Immature natural killer cell (primary cell): ENCODE measurements at regions not wholly inside any gene's neighbourhood (a gene's known extent, or its start where the extent isn't known, plus 50 kb on each side); places are given as distances from the start of the nearest gene placed in this dataset.

Experiments
- DNase-seq, 3 donors: peaks; one replicate each; pipeline ENCODE4 v3.0.0; 2022; ENCODE audit warnings: mixed read lengths in 1 of 3
- H3K27ac Mint-ChIP-seq, 6 donors: one replicate each; pipeline ENCODE4 v1.8.0; 2020; ENCODE audit warnings: mixed read lengths in 6 of 6, mild to moderate bottlenecking in 5 of 6, inconsistent platforms in 4 of 6, moderate library complexity in 3 of 6
- H3K27me3 Mint-ChIP-seq, 3 donors: one replicate each; pipeline ENCODE4 v1.8.0; 2020 to 2021; ENCODE audit warnings: low read depth in 3 of 3, mild to moderate bottlenecking in 3 of 3, mixed read lengths in 3 of 3, moderate library complexity in 3 of 3, inconsistent platforms in 1 of 3
- H3K36me3 Mint-ChIP-seq, 3 donors: one replicate each; pipeline ENCODE4 v1.8.0; 2020; ENCODE audit warnings: mixed read lengths in 3 of 3, inconsistent platforms in 2 of 3, mild to moderate bottlenecking in 2 of 3
- H3K4me1 Mint-ChIP-seq, 2 donors: one replicate each; pipeline ENCODE4 v1.8.0; 2020; ENCODE audit warnings: inconsistent platforms in 2 of 2, mild to moderate bottlenecking in 2 of 2, mixed read lengths in 2 of 2, moderate library complexity in 1 of 2
- H3K4me3 Mint-ChIP-seq, 5 donors: one replicate each; pipeline ENCODE4 v1.8.0; 2020; ENCODE audit warnings: mild to moderate bottlenecking in 5 of 5, mixed read lengths in 5 of 5, inconsistent platforms in 3 of 5, moderate library complexity in 3 of 5
- H3K9me3 Mint-ChIP-seq, 6 donors: one replicate each; pipeline ENCODE4 v1.8.0; 2020; ENCODE audit warnings: mild to moderate bottlenecking in 6 of 6, mixed read lengths in 6 of 6, inconsistent platforms in 4 of 6, moderate library complexity in 3 of 6

GRCh38 chr10:118246332-118247295 lies 95.5 kb downstream of the FAM204A start:
- no peaks in the 10 kb centered on the region for H3K36me3 Mint-ChIP-seq
- H3K27ac Mint-ChIP-seq, result no peak overlapping the region
- H3K9me3 Mint-ChIP-seq, result no peaks in the 10 kb centered on the region
- H3K27me3 Mint-ChIP-seq, result peaks cover 6 to 27% (median 13%) of the 10 kb centered on the region in 3 donors
- H3K4me3 Mint-ChIP-seq, result no peak overlapping the region
- DNase-seq, result no peak
- no peaks in the 10 kb centered on the region for H3K4me1 Mint-ChIP-seq

- Mint-ChIP-seq H3K27me3 (peaks cover 6 to 24% (median 11%) of the 10 kb centered on the region in 3 donors), H3K4me3 (no peak overlapping the region), H3K9me3 (no peaks in the 10 kb centered on the region), H3K36me3 (no peaks in the 10 kb centered on the region), H3K27ac (no peak overlapping the region), H3K4me1 (no peaks in the 10 kb centered on the region)
- DNase-seq, result no peak
These were observed 98.2 kb downstream of the FAM204A start for GRCh38 chr10:118243907-118244306.

- Mint-ChIP-seq H3K9me3 (no peaks in the 10 kb centered on the region), H3K4me1 (no peaks in the 10 kb centered on the region), H3K27me3 (peaks cover 2 to 15% (median 8%) of the 10 kb centered on the region in 3 donors), H3K27ac (no peak overlapping the region), H3K36me3 (no peaks in the 10 kb centered on the region), H3K4me3 (no peak overlapping the region)
- DNase-seq, result peak; percentile 21 to 35 (median 28)
These were observed 100.6 kb downstream of the FAM204A start for GRCh38 chr10:118241229-118242137.

DNA sequence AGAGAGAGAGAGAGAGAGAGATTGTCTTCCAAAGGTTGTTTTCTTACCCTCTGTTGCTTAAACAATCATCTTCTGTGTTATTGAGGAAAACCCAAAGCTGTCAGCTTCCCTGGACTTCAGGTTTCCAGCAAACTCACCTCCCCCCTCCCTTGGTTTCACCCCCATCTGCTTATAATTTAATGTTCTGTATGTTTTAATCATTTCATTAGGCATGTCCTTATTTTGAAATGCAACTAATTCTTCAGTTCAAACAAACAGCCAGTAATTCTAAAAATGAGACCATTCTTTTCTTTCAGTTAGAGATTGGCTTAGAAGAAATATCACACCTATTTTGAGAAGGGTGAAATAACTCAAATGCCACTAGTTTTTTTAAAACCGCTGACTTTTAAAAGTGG lies 102.9 kb downstream of the FAM204A start:
- Mint-ChIP-seq H3K27ac (no peak overlapping the region), H3K36me3 (no peaks in the 10 kb centered on the region), H3K27me3 (peaks cover 1 to 12% (median 5%) of the 10 kb centered on the region in 3 donors), H3K9me3 (no peaks in the 10 kb centered on the region), H3K4me1 (no peaks in the 10 kb centered on the region), H3K4me3 (no peak overlapping the region)
- DNase-seq, result no peak

- H3K27ac Mint-ChIP-seq, result no peak overlapping the region
These were observed 103.4 kb downstream of the FAM204A start for GRCh38 chr10:118238573-118239235.

GRCh38 chr10:118237930-118238329 lies 104.2 kb downstream of the FAM204A start:
- Mint-ChIP-seq H3K4me3 (no peak overlapping the region), H3K36me3 (no peaks in the 10 kb centered on the region), H3K9me3 (no peaks in the 10 kb centered on the region), H3K4me1 (no peaks in the 10 kb centered on the region), H3K27ac (peak overlapping the region in 1 of 6 donors; percentile 12), H3K27me3 (peaks cover 1 to 10% (median 5%) of the 10 kb centered on the region in 3 donors)
- DNase-seq, result no peak

More at GRCh38 chr10:118238573-118239235, 103.4 kb downstream of the FAM204A start:
- Mint-ChIP-seq H3K4me3 (no peak overlapping the region), H3K36me3 (no peaks in the 10 kb centered on the region), H3K9me3 (no peaks in the 10 kb centered on the region), H3K27me3 (peaks cover 1 to 10% (median 5%) of the 10 kb centered on the region in 3 donors), H3K4me1 (no peaks in the 10 kb centered on the region)
- no peak for DNase-seq

DNA sequence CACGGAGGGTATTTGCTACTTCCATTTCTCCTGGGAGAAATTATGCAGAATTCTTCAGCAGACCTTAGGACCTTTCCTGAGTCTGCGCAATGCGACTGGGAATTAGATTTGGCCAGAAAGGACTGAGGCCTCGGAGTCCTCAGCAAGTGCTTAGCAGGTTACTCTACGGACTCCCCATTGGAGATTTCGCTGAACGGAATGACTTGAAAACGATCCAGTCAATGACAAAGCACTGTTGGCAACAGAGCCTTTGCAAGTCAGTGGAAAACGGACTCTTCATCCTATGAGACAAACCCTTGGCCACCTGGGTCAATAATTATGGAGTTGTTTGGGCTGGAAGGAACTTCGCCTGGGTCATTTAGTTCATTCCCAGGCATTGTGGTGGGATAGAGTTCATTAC lies 107.4 kb downstream of the FAM204A start:
- DNase-seq, result no peak
- peaks cover 1 to 5% (median 2%) of the 10 kb centered on the region in 3 donors for H3K27me3 Mint-ChIP-seq

DNA sequence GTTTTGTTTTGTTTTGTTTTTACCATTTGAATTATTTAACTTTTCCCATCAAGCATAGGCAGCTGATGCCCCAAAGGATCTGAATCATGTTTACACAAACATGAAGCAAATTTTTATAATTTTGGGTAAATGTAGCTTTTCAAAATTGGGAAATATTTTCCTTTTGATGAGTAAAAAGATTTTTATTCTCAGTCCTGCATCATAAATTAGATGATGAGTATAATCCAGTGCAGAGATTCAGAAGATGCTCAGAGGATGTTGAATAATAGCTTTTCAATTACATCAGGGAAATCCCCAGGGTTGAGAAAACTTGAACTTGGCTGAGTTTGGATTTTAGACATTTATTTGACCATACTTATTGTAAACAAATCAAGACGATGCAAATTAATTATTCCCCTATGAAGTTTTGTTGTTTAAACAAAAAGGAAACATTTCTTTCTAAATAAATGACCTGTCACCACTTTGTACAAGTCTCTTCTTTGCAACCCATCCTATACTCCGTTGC lies 121.7 kb downstream of the FAM204A start:
- Mint-ChIP-seq H3K27ac (no peak overlapping the region), H3K9me3 (peaks cover 0 to 10% (median under 1%) of the 10 kb centered on the region in 6 donors), H3K4me1 (no peaks in the 10 kb centered on the region), H3K4me3 (no peak overlapping the region), H3K36me3 (no peaks in the 10 kb centered on the region), H3K27me3 (peaks cover 2 to 11% (median 10%) of the 10 kb centered on the region in 3 donors)
- no peak for DNase-seq

More for the DNA sequence above, 107.4 kb downstream of the FAM204A start:
- no peak overlapping the region for H3K4me3 Mint-ChIP-seq
- H3K27ac Mint-ChIP-seq, result no peak overlapping the region
- H3K36me3 Mint-ChIP-seq, result no peaks in the 10 kb centered on the region
- no peaks in the 10 kb centered on the region for H3K4me1 Mint-ChIP-seq
- no peaks in the 10 kb centered on the region for H3K9me3 Mint-ChIP-seq

GRCh38 chr10:118218562-118218961 lies 123.6 kb downstream of the FAM204A start:
- Mint-ChIP-seq H3K27me3 (peaks cover 2 to 9% (median 4%) of the 10 kb centered on the region in 3 donors), H3K36me3 (no peaks in the 10 kb centered on the region), H3K9me3 (peaks cover 0 to 4% (median under 1%) of the 10 kb centered on the region in 6 donors), H3K27ac (no peak overlapping the region), H3K4me1 (no peaks in the 10 kb centered on the region), H3K4me3 (no peak overlapping the region)
- no peak for DNase-seq

DNA sequence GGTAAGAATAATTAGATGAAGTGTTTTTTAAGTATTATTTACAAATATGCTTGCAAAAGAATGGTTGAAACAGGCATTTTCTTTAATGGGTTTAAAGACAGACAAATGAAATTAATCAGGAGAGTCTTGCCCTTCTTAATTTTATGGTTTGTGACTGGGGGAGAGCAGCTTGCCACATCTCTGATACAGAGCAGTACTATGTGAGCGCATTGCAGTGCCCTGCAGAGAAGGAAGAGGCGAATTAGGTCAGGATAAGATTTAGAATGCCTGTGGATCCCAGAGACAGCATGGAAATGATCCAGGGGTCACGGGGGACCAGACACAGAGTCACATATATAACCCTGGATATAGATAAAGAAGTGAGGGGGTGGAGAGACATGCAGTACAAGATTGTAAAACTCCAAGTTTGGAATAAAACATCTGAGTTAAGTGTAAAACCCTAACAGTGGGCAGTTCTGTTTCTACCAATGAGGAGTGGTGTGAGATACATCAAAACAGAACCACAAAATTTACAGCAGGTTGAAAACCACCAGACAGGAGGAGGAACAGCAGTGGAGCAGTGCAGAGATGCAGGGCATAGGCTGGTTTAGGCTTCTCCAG lies 125.5 kb downstream of the FAM204A start:
- Mint-ChIP-seq H3K27me3 (peaks cover 2 to 9% (median 2%) of the 10 kb centered on the region in 3 donors), H3K36me3 (no peaks in the 10 kb centered on the region), H3K9me3 (peaks cover 0 to 4% (median 0%) of the 10 kb centered on the region in 6 donors), H3K4me1 (no peaks in the 10 kb centered on the region), H3K27ac (no peak overlapping the region), H3K4me3 (no peak overlapping the region)
- no peak for DNase-seq

DNA sequence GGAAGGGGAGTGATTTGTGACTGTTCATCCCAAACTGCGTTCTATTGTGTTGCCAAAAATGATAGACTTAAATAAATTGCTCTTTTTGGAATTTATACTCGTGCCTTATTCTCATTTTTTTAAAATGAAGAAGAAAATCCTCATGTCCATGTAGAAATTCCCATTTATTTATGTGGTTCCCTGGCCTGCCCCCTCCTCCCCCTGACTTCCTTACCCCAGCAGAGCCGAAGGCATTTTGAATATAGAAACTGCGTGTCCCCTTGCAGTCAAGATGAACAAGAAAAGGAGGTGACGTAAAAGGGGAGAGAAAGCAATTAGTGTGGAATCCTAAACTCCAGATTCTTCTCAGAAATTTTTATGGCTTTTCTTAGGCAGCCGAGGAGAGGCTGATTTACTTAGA lies 126.1 kb downstream of the FAM204A start:
- Mint-ChIP-seq H3K27ac (no peak overlapping the region), H3K9me3 (peaks cover 0 to 4% (median 0%) of the 10 kb centered on the region in 6 donors), H3K4me3 (no peak overlapping the region), H3K27me3 (peaks cover 0 to 7% (median 2%) of the 10 kb centered on the region in 3 donors), H3K4me1 (no peaks in the 10 kb centered on the region), H3K36me3 (no peaks in the 10 kb centered on the region)
- DNase-seq, result no peak

DNA sequence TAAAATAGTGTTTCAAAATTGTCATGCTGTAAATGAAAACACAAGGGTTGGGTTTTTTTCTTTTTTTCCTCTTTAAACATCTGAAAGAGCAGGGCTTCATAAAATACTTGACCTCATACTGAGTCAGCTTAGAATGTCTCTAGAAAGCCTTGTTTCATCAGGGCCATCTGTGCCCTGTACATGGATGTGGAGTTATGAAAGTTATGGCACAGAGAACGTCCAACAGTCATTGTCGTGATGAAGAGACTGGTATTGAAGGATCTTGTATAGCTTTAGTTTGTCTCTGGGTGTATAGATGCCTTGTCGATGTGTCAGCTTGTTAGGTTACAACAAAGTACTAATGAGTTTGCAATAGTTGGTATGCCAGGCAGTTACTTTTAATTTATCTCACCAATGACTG lies 127.3 kb downstream of the FAM204A start:
- Mint-ChIP-seq H3K36me3 (no peaks in the 10 kb centered on the region), H3K27ac (no peak overlapping the region)
- DNase-seq, result no peak

GRCh38 chr10:118213436-118213835 lies 128.7 kb downstream of the FAM204A start:
- DNase-seq, result no peak
- no peaks in the 10 kb centered on the region for H3K4me1 Mint-ChIP-seq
- H3K27ac Mint-ChIP-seq, result no peak overlapping the region
- peaks cover 0 to 7% (median 2%) of the 10 kb centered on the region in 3 donors for H3K27me3 Mint-ChIP-seq
- no peaks in the 10 kb centered on the region for H3K36me3 Mint-ChIP-seq
- no peak overlapping the region for H3K4me3 Mint-ChIP-seq
- peaks cover 0 to 2% (median 0%) of the 10 kb centered on the region in 6 donors for H3K9me3 Mint-ChIP-seq

More for the DNA sequence above, 127.3 kb downstream of the FAM204A start:
- no peaks in the 10 kb centered on the region for H3K4me1 Mint-ChIP-seq
- H3K9me3 Mint-ChIP-seq, result peaks cover 0 to 4% (median 0%) of the 10 kb centered on the region in 6 donors
- no peak overlapping the region for H3K4me3 Mint-ChIP-seq
- H3K27me3 Mint-ChIP-seq, result peaks cover 0 to 7% (median 2%) of the 10 kb centered on the region in 3 donors
